HG02642 (cell line): ENCODE measurements at regions not wholly inside any gene's neighbourhood (a gene's known extent, or its start where the extent isn't known, plus 50 kb on each side); places are given as distances from the start of the nearest gene placed in this dataset.
A peak's percentile ranks its signal among the peaks of the same experiment; 100 is the strongest.

Experiments
- ATAC-seq: cut with Tn5 transposase; IDR thresholded peaks from one replicate; pipeline ENCODE4 v1.9.1; 2021; ENCODE audit warnings: mild to moderate bottlenecking; ENCODE audit not compliant: unreplicated experiment, poor library complexity

DNA sequence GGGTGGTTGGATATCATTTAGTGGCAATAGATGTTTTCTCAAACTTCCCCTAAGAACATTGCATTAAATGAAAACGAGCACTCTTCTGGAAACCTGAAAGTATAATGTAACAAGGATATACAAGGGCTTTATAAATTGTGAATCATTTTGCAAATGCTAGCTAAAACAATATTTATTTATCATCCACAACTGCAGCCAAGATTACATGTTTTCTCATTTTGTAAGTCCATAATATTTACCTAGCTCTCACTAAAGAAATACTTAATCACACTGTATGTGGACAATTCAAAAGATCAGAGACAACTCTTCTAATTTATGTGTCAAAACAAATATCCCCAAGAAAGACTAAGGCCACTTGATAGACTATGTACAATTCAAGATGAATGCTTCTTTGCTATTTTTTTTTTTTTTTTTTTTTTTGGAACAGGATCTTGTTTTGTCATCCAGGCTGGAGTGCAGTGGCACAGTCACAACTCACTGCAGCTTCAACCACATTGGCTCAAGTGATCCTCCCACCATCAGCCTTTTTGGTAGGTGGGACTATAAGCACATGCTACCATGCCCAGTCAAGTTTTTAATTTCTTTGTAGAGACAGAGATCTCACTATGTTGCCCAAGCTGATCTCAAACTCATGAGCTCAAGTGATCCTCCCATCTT is 427.7 kb upstream of the THBS1 start:
- ATAC-seq = no peak

DNA sequence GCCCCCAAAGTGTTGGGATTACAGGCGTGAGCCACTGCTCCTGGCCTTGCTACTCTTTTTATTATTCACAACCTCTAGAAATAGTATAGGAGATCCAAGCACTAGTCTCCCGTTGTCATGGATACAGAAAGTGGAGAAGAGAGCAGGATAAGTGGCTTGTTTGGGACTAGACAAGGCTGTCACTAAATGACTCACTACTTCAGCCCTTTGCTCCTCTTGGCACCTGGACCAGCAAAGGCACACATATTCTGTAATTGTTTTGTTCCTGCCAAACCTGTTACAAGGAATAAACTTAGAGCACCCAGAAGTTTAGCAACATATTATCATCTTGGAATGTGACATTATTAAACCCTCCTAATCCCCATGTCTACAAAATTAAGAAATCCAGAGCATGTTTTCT is 427.2 kb upstream of the THBS1 start:
- ATAC-seq = no peak

DNA sequence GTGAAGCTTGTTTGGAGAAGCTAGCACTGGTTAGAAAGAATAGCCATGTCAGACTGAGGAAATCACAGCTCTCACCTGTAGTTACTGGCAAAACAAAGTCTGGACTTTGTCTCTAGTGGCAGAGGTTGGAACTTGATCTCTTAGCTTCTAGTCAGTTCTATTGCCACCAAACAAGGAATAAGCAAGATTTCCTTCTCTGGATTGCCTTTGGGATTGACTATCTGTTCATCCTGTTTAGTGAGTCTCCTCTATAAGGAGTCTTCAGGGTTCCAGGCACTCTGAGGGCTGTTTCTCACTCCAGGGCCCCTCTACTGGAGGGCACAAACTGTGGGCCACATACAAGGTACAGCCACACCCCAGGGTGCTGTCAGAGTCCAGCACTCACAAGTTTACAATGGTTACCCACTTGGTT is 426.6 kb upstream of the THBS1 start:
- ATAC-seq = no peak

DNA sequence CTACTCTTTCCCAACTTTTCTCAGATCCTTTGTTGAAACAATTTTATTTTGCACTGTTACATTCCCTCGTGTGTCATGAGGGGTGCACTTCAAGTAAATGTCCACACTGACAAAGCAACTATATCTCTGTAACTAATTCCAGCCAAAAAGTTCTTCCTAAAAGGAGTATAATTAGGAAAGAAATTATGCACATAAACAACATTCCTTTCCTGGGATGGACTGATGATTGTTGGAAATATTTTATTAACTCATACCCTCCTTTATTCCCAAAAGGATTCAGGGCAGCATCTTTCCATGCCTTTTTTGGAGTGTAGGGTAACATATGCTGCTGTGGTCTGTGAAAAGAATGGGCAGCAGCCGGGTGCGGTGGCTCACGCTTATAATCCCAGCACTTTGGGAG is 426.1 kb upstream of the THBS1 start:
- no peak for ATAC-seq

DNA sequence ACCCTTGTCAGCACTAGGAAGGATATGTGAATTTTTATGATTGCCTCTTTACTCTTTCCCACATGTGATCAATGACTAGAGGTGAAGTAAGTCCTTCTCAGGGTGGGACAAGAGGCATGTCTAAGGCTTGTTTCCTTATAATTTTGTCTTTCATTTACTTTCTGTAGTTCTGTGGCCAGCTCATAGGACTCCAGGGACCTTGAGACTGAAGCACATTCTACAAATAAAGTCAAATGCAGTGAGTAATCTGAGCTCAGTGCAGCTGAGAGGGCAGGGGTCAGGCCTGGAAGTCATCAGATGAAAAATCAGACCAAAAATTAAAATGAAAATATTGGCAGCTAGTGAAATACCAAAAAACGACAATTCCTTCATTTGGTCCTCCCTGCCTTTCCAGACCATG is 424.7 kb upstream of the THBS1 start:
- no peak for ATAC-seq

DNA sequence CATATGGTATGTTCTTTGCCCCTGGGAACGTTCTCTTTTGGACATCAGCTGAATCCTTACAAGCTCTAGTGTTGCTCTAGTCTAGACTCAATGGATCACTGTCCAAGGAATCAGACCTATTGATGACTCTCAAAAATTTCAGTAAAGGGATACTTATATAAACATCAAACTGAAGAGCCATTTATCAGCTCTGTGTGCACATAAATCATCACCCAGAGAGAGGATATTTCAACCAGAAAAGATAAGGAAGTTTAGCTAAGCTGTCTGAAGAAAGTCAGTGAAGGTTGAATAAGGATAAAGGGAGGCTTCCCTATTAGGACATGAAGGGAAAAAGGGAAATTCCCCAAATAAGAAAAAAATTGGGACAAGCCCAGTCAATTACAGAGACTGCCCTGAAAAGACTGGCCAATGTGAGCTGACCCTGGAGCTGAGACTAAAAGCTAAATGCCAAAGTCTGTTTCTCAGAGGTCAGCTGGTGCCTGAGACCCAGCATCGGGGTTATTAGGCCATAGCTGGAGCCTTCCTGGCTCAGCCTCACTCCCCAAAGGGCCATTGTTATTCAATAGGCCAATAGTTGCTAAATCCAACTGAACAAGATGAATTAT is 424.1 kb upstream of the THBS1 start:
- no peak for ATAC-seq

DNA sequence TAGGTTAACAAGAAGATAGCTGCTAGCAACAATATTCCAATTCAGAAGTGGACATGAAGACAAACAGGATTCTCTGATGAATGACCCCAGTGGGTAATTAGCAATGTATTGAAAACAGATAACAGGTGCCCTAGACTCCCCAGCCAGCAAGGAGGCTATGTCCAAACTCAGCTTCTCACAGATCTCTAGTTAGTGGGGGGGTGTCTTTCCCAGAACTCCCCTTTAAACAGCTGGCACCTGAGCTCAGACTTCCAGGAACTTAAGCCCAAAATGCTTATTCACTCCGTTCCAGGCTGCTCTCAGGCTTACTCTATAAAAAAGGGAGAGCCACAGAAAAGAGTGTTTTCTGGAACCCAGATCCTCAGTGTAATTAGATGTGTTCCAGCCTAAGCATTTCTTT is 423.0 kb upstream of the THBS1 start:
- ATAC-seq = no peak

DNA sequence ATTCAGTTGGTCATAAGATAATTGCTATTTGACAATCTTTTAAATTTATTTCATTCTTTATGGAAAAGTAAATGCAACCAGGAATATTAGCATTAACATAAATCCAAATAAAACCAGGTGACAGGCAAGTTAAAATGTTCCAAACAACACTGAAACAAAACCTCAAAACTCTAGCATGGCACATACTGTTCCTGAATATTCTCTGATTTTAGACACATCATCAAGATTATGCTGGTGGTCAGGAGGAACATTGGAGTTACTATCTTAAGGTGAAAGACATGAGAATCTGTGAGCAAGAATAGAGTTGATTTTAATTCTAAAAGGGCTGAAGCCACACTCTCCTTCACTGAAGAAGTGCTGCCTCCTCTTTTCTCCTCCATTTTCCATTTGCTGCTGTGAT is 421.0 kb upstream of the THBS1 start:
- no peak for ATAC-seq

DNA sequence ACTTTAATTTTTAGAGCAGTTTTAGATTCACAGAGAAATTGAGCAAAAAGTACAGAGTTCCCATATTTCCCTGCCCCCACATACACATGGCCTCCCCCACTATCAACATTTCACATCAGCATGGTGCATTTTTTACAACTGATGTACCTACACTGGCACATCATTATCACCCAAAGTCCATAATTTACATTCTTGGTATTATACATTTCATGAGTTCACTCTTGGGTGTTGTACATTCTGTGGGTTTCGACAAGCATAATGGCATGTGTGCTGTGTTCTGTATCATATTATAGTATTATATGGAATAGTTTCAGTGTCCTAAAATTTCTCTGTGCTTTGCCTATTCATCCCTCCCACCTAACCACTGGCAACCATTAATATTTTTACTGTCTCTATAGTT is 419.8 kb upstream of the THBS1 start:
- ATAC-seq = no peak

DNA sequence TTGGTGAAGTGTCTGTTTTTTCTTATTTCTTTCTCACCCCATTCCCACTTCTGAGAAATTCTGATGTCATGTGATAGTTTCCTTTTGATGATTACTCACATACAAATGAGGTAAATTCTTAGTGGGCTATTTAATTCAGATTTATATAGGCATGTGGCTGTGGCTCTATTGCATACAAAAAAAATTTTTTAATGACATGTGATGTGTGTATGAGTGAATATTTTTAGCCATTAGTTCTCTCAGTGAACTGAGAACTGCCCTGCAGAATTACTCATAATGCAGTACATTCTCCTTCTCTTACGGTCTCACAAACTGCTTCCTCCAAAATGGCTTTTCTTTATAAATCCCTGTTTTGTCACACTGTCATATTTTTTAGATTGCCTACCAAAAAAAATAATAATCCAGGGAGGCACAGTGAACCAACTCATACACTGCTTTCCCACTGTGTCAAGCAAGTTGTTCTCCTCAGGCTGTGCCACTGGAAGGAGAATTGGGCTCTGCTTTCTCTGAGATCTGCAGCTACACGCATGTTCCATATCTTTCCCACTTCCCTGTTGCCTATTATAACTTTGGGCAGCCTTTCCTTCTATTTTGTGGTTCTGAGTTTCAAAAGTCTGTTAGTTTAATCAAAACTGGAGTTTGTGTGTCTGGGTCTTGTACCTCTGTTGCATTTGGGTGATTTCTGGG is 415.7 kb upstream of the THBS1 start:
- no peak for ATAC-seq

DNA sequence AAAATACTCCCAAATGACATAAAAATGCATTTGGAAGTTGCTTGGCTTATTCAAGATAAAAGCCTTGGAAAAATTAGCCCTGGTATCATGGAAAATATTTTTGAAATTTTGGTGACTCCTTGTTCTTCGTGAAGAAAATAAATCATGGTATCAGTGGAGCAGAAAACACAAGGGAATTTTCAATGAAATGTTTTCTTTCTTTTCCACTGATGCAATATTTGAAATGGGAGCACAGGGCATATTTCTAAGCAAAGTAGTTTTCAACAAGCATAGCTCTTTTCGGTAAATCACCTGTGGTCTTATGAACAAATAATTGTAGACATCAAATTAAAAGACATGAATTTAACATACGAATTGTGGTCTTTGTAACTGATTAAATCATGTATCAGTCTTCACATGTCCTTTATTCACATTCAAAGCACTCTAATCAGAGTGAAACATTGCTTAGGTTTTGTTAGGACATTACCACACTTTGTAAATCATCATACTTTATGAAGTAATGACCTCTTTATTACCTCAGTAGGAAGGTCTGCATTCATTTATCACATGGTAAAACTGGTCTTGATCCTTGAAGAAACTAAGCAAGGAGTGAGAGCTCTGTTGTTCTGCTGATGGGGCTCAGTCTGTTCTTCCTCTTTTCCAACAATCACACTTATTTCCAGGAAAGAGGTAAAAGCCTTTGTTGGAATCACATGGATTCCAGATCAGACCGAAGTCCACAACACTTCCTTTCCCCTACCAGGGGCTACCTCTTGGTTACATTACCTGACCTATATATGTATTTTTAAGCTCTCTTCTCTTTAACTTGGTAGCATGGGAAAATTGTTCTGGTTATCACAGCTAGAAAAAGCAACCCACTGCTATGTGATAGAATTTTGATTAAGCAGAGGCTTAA is 413.5 kb upstream of the THBS1 start:
- no peak for ATAC-seq

DNA sequence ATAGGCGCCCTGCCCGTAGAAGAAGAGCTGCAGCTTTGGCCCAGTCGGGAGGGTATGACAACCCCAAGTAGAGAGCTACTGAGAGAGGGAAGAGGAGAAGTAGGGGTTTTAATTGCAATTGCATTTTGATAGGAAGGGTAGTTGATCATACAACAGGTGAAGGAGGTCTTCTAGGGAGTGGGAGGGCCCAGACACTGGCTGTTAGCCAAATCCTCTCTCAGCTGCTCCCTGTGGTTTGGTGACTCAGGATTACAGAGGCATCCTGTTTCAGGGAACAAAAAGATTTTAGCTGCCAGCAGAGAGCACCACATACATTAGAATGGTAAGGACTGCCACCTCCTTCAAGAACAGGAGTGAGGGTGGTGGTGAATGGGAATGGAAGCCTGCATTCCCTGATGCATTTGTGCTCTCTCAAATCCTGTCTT is 408.9 kb upstream of the THBS1 start:
- ATAC-seq = no peak

DNA sequence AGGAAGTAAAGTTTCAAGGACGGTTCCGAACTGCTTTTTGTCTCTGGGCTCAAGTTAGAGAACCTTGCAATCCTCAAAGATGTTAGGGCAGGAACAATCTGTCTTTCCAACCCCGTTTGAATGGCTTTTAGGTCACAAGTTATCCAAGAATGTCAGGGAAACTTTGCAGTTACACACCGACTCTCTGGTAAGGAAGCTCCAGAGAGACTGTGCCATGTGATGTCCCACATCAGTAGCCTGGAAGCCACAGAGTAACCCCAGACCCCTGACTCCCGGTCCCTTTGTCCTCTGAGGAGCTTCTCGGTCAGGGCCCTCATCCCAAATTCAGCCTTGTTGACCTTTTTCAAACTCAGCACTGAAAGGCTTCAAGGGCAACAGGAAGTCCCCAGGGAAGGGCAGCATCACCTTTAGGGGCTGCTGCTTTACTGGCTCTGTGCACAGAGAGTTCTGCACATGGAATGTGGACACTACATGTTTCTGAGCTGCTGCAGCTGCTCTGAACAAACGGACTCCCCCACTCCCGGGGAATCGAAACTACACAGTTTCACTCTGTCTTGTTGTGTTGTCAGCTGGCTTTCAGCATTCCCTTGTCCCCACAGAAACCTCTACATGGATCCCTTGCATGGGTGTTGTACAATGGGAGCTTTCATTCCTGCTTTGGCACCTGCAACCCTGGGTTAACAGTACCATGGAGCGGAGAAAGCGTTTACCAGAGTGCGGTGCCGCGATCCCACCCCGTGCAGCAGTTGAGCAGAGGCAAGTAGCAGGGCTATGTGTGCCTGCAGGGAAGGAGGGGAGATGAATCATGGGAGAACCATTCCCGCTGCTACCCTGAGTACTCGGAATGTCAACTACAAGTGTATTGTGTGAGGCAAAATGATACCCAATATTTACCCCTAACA is 408.2 kb upstream of the THBS1 start:
- ATAC-seq = no peak

DNA sequence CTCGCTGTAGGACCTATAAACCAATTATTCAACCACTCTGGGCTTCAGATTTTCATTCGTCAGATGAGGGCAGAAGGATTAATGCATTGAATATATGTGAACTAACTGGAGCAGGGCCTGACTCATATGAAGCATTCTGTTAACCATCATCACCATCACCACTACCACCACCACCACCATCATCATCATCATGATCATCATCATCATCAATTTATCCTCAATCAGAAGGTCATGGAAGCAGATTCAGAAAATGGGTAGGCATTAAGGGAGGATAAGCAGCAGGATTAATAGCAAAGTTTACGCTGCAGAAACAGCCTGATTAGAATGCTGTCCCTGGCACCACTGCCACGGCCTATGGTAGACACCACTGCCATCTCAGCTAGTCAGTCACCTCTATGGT is 407.5 kb upstream of the THBS1 start:
- no peak for ATAC-seq

DNA sequence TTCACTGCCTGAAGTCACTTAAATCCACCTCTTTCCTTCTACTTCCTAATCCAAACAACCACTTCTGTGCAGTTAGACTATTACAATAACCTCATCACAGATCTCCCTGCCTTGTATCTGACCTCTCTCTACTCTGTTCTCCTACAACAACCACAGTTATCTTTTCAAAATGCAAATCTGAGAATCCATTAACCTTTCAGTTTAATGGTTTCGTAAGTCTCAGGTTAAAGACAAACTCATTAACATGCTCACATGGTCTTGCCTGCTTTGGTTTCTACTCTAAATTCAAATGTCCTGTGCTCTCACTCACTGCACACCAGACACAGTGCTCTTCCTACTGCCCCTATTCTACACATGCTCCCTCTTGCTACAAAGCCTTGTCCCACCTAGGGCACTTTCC is 406.5 kb upstream of the THBS1 start:
- peak; percentile 37 for ATAC-seq

DNA sequence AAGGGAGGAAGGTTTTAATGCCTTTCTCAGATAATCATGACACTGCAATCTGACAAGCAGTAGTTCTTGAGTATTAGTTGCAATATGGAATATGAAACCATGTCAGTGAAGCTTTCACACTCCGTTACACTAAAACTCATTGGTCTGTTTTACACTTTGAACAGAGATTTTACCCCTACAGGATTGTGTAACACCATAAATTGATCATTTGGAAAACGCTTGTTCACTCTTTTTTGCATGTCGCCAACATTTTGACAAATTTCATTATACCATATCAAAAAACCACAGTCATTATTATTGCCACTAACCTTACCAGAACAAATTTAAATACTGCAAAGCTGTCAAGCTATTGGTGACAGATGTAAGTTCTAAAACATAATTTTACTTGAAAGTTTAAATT is 404.8 kb upstream of the THBS1 start:
- no peak for ATAC-seq

DNA sequence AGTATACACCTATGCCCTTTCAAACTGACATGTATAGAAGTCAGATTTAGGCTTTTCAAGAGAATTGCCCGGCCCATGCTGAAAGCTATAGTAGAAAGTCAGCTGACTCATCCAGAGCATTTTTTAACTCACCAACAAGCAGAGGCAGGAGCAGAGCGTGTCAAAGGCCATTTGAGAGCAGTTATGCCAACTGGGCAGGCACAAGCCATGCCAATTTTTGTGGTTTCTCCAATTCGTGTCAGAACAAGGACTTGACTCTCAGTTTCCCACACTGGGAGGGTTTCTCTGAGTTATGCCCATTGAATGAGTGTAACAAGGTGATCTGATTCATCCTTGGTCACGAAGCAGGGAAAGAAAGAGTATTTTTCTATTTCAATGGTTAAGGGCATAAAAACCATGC is 403.3 kb upstream of the THBS1 start:
- ATAC-seq = no peak

DNA sequence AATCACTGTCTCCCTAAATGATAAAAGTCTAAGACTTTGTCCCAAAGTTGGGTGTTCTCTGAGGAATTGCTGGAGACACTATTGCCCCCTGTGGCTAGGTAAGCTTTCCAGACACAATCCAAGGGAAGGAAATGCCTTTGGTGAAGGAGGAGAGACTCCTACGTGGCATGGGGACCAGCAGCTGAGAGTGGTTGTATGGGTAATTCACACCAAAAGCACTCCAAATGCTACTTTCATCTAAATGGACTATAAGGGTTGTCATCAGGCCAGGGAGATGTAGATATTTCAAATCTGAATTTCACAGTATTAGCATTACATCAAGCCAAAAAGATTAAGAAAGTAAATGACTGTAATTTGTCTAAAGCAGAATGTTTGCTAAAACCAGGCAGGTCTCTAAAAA is 400.8 kb upstream of the THBS1 start:
- ATAC-seq = no peak

DNA sequence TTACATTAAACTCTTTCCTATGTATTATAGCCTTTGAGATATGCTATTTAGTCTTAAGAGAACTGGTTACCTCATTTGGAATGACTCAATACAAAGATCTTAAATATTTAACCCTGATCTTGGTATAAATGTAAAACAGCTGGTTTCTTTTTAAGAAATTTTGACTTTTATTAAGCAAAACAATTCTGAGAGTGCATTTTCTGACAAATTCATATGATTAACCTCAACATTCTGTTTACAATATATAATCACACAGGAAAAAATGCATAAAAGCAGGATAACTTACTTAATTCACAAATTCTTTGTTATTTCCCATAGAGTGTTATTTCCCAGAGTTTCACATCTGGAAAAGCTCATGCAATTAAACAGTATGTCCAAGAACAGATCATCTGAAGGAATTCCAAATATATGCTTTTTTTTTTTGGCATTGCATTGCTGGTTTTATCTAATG is 400.4 kb upstream of the THBS1 start:
- no peak for ATAC-seq
